ENCODE measurements at regions not wholly inside any gene's neighbourhood (a gene's known extent, or its start where the extent isn't known, plus 50 kb on each side); places are given as distances from the start of the nearest gene placed in this dataset.

GRCh38 chr7:25543798-25544197 lies 315.5 kb upstream of the NPVF start:
- Histone ChIP-seq H3K36me3 (replicated peaks) (no peaks in the 10 kb centered on the region), H3K4me3 (ENCODE audit: low read depth, low read length) (no peak overlapping the region), H3K27ac (no peak overlapping the region), H3K27me3 (replicated peaks) (no peaks in the 10 kb centered on the region)
- no peak for TF ChIP-seq CTCF (IDR thresholded peaks at IDR 0.05; ENCODE audit: low read depth, low read length, missing control alignments)
- DNase-seq = no peak
- in situ Hi-C loops (cut with HindIII; ENCODE audit: low pct_ligation_motif_present, low sequenced_read_pairs) = no loop called here

GRCh38 chr7:25544254-25544653 lies 316.0 kb upstream of the NPVF start:
- H3K36me3 ChIP-seq (replicated peaks) = no peaks in the 10 kb centered on the region
- no peaks in the 10 kb centered on the region for H3K27me3 ChIP-seq (replicated peaks)
- no peak overlapping the region for H3K4me3 ChIP-seq (ENCODE audit: low read depth, low read length)
- no peak overlapping the region for H3K27ac ChIP-seq
- no peak for TF ChIP-seq CTCF (IDR thresholded peaks at IDR 0.05; ENCODE audit: low read depth, low read length, missing control alignments)
- in situ Hi-C loops (cut with HindIII; ENCODE audit: low pct_ligation_motif_present, low sequenced_read_pairs) = no loop called here
- no peak for DNase-seq

- Histone ChIP-seq H3K36me3 (replicated peaks) (no peaks in the 10 kb centered on the region), H3K27ac (no peak overlapping the region), H3K27me3 (replicated peaks) (no peaks in the 10 kb centered on the region), H3K4me3 (ENCODE audit: low read depth, low read length) (no peak overlapping the region)
- in situ Hi-C loops (cut with HindIII; ENCODE audit: low pct_ligation_motif_present, low sequenced_read_pairs) = no loop called here
- DNase-seq = no peak
- TF ChIP-seq CTCF (IDR thresholded peaks at IDR 0.05; ENCODE audit: low read depth, low read length, missing control alignments) = no peak
Observed at GRCh38 chr7:25545124-25546008, 317.1 kb upstream of the NPVF start.

GRCh38 chr7:25546306-25546705 lies 318.0 kb upstream of the NPVF start:
- TF ChIP-seq CTCF (IDR thresholded peaks at IDR 0.05; ENCODE audit: low read depth, low read length, missing control alignments) = no peak
- Histone ChIP-seq H3K27ac (no peak overlapping the region), H3K36me3 (replicated peaks) (no peaks in the 10 kb centered on the region), H3K27me3 (replicated peaks) (no peaks in the 10 kb centered on the region), H3K4me3 (ENCODE audit: low read depth, low read length) (no peak overlapping the region)
- in situ Hi-C loops (cut with HindIII; ENCODE audit: low pct_ligation_motif_present, low sequenced_read_pairs) = no loop called here
- DNase-seq = no peak

- no peaks in the 10 kb centered on the region for H3K27me3 ChIP-seq (replicated peaks)
- no peak for TF ChIP-seq CTCF (IDR thresholded peaks at IDR 0.05; ENCODE audit: low read depth, low read length, missing control alignments)
- no peak overlapping the region for H3K27ac ChIP-seq
- no peak for DNase-seq
- H3K4me3 ChIP-seq (ENCODE audit: low read depth, low read length) = no peak overlapping the region
- in situ Hi-C loops (cut with HindIII; ENCODE audit: low pct_ligation_motif_present, low sequenced_read_pairs) = no loop called here
- no peaks in the 10 kb centered on the region for H3K36me3 ChIP-seq (replicated peaks)
Observed at GRCh38 chr7:25549271-25549921, 321.1 kb upstream of the NPVF start.

Measured in brain microvascular endothelial cell (primary cell).